GM19397 (cell line): ENCODE measurements at regions not wholly inside any gene's neighbourhood (a gene's known extent, or its start where the extent isn't known, plus 50 kb on each side); places are given as distances from the start of the nearest gene placed in this dataset.
"Not testable (repeated sequence)": the region's sequence is repeated elsewhere in the genome, so short reads cannot be mapped to it uniquely, and the experiment has no call there.

ENCODE experiments used
- ATAC-seq: cut with Tn5 transposase; IDR thresholded peaks from one replicate; pipeline ENCODE4 v1.9.1; 2021; ENCODE audit warnings: mild to moderate bottlenecking, moderate library complexity; ENCODE audit not compliant: unreplicated experiment

GRCh38 chr7:130845581-130846085, 111.6 kb upstream of the KLF14 start:
- ATAC-seq, result no peak

GRCh38 chr7:130849604-130850003, 115.6 kb upstream of the KLF14 start:
- ATAC-seq, result no peak

- ATAC-seq, result no peak
Observed at GRCh38 chr7:130850956-130851355, 116.9 kb upstream of the KLF14 start.

GRCh38 chr7:130852867-130853266, 118.9 kb upstream of the KLF14 start:
- no peak for ATAC-seq

GRCh38 chr7:130853503-130854279, 119.7 kb upstream of the KLF14 start:
- no peak for ATAC-seq

- no peak for ATAC-seq
Observed at GRCh38 chr7:130854481-130854880, 120.5 kb upstream of the KLF14 start.

- no peak for ATAC-seq
Observed at GRCh38 chr7:130856866-130857265, 122.9 kb upstream of the KLF14 start.

GRCh38 chr7:130860832-130861231, 126.8 kb upstream of the KLF14 start:
- ATAC-seq, result not testable (repeated sequence)

- no peak for ATAC-seq
Observed at GRCh38 chr7:130865408-130866236, 131.6 kb upstream of the KLF14 start.

GRCh38 chr7:130867039-130867438, 133.0 kb upstream of the KLF14 start:
- ATAC-seq, result no peak

GRCh38 chr7:130867581-130868136, 133.7 kb upstream of the KLF14 start:
- no peak for ATAC-seq

- no peak for ATAC-seq
Observed at GRCh38 chr7:130868139-130868538, 134.1 kb upstream of the KLF14 start.

GRCh38 chr7:130869918-130870317, 135.9 kb upstream of the KLF14 start:
- no peak for ATAC-seq

- ATAC-seq, result no peak
Observed at GRCh38 chr7:130872341-130872740, 138.3 kb upstream of the KLF14 start.

- ATAC-seq, result no peak
Observed at GRCh38 chr7:130872756-130873448, 138.9 kb upstream of the KLF14 start.

GRCh38 chr7:130874071-130874915, 140.3 kb upstream of the KLF14 start:
- no peak for ATAC-seq

GRCh38 chr7:130875265-130875741, 141.3 kb upstream of the KLF14 start:
- ATAC-seq, result no peak

- no peak for ATAC-seq
Observed at GRCh38 chr7:130875901-130876300, 141.9 kb upstream of the KLF14 start.

- ATAC-seq, result no peak
Observed at GRCh38 chr7:130877236-130877990, 143.4 kb upstream of the KLF14 start.
